Liver (tissue), 8 donors: ENCODE measurements at regions not wholly inside any gene's neighbourhood (a gene's known extent, or its start where the extent isn't known, plus 50 kb on each side); places are given as distances from the start of the nearest gene placed in this dataset.

Source experiments
- DNase-seq: peaks from one replicate; pipeline ENCODE4 v3.0.0-alpha.2; 2017; ENCODE audit warnings: low spot score
- H3K27ac ChIP-seq, 2 donors: one replicate each; pipeline ENCODE4 v1.7.0; 2013; ENCODE audit warnings: inconsistent platforms in 2 of 2, low read length in 2 of 2, control low read depth in 1 of 2, low read depth in 1 of 2, mild to moderate bottlenecking in 1 of 2
- H3K27me3 ChIP-seq, 4 donors: one replicate each; pipeline versions ENCODE4 v1.6.1 to v1.7.0; 2013; ENCODE audit warnings: low read length in 3 of 4, inconsistent platforms in 1 of 4, mild to moderate bottlenecking in 1 of 4, moderate library complexity in 1 of 4; ENCODE audit not compliant: control insufficient read depth in 4 of 4, insufficient read depth in 4 of 4
- H3K36me3 ChIP-seq, 4 donors: one replicate each; pipeline versions ENCODE4 v1.6.1 to v1.7.0; 2013; ENCODE audit warnings: low read length in 3 of 4, mild to moderate bottlenecking in 3 of 4, low read depth in 1 of 4, moderate library complexity in 1 of 4; ENCODE audit not compliant: control insufficient read depth in 4 of 4, insufficient read depth in 3 of 4
- H3K4me1 ChIP-seq, 4 donors: one replicate each; pipeline versions ENCODE4 v1.6.1 to v1.7.0; 2013; ENCODE audit warnings: low read length in 3 of 4, mild to moderate bottlenecking in 3 of 4, moderate library complexity in 1 of 4; ENCODE audit not compliant: control insufficient read depth in 4 of 4, insufficient read depth in 4 of 4
- H3K4me3 ChIP-seq, 3 donors: one replicate each; pipeline versions ENCODE4 v1.6.1 to v1.7.0; 2013; ENCODE audit warnings: low read length in 3 of 3, control low read depth in 1 of 3, low read depth in 1 of 3, mild to moderate bottlenecking in 1 of 3
- H3K9ac ChIP-seq, 2 donors: one replicate each; pipeline ENCODE4 v1.7.0; 2013; ENCODE audit warnings: low read length in 2 of 2, mild to moderate bottlenecking in 2 of 2, moderate library complexity in 2 of 2, control low read depth in 1 of 2, low read depth in 1 of 2
- H3K9me3 ChIP-seq, 4 donors: one replicate each; pipeline versions ENCODE4 v1.6.1 to v1.7.0; 2013; ENCODE audit warnings: low read length in 3 of 4; ENCODE audit not compliant: control insufficient read depth in 4 of 4
- ATF3 ChIP-seq: IDR thresholded peaks from 2 replicates; pipeline ENCODE4 v1.6.1; 2016; ENCODE audit warnings: antibody characterized with exemption
- CTCF ChIP-seq: fragments of 150-350 bp; IDR thresholded peaks from 2 replicates; pipeline ENCODE4 v1.5.1; 2017; ENCODE audit warnings: improper control_type of control experiment, low read depth, low read length; ENCODE audit not compliant: missing input control
- EGR1 ChIP-seq, 2 donors: IDR thresholded peaks; 2 replicates each; pipeline ENCODE4 v1.6.1; 2016 to 2018; ENCODE audit warnings: antibody characterized with exemption in 2 of 2, low read depth in 2 of 2
- FOXA1 ChIP-seq: IDR thresholded peaks from 2 replicates; pipeline ENCODE4 v1.6.1; 2016; ENCODE audit warnings: antibody characterized with exemption
- FOXA2 ChIP-seq: IDR thresholded peaks from 2 replicates; pipeline ENCODE4 v1.6.1; 2016; ENCODE audit warnings: antibody characterized with exemption
- GABPA ChIP-seq, 2 donors: IDR thresholded peaks in 1 of 2; conservative IDR thresholded peaks in 1 of 2; 2 replicates each; pipeline ENCODE4 v1.6.1; 2016; ENCODE audit warnings: antibody characterized with exemption in 2 of 2, mild to moderate bottlenecking in 1 of 2, moderate library complexity in 1 of 2
- HNF4A ChIP-seq, 2 donors: conservative IDR thresholded peaks; 2 replicates each; pipeline ENCODE4 v1.6.1; 2016; ENCODE audit warnings: antibody characterized with exemption in 2 of 2, mild to moderate bottlenecking in 2 of 2
- HNF4G ChIP-seq: IDR thresholded peaks from 2 replicates; pipeline ENCODE4 v1.6.1; 2016; ENCODE audit warnings: antibody characterized with exemption
- JUND ChIP-seq, 2 donors: IDR thresholded peaks; 2 replicates each; pipeline ENCODE4 v1.6.1; 2016; ENCODE audit warnings: antibody characterized with exemption in 2 of 2
- MAX ChIP-seq: IDR thresholded peaks from 2 replicates; pipeline ENCODE4 v1.6.1; 2016; ENCODE audit warnings: antibody characterized with exemption
- NR2F2 ChIP-seq: IDR thresholded peaks from 2 replicates; pipeline ENCODE4 v1.6.1; 2016; ENCODE audit warnings: antibody characterized with exemption
- RAD21 ChIP-seq, 2 donors: IDR thresholded peaks; 2 replicates each; pipeline ENCODE4 v1.6.1; 2016; ENCODE audit warnings: antibody characterized with exemption in 2 of 2, mild to moderate bottlenecking in 2 of 2
- RXRA ChIP-seq, 2 donors: IDR thresholded peaks; 2 replicates each; pipeline ENCODE4 v1.6.1; 2017 to 2018; ENCODE audit warnings: antibody characterized with exemption in 2 of 2, mild to moderate bottlenecking in 1 of 2
- SP1 ChIP-seq: IDR thresholded peaks from 2 replicates; pipeline ENCODE4 v1.6.1; 2018; ENCODE audit warnings: antibody characterized with exemption, mild to moderate bottlenecking
- TAF1 ChIP-seq: conservative IDR thresholded peaks from 2 replicates; pipeline ENCODE4 v1.6.1; 2016; ENCODE audit warnings: antibody characterized with exemption, mild to moderate bottlenecking
- YY1 ChIP-seq: IDR thresholded peaks from 2 replicates; pipeline ENCODE4 v1.6.1; 2016; ENCODE audit warnings: antibody characterized with exemption, mild to moderate bottlenecking
- WGBS: extraction: QIAGEN DNeasy Blood & Tissue Kit; methylation state at CpG from one replicate; pipeline ENCODE4 v1.1.7; 2013; 5-methylcytosine and 5-hydroxymethylcytosine counted together
- TF ChIP-seq, protein P1 (sequence below): IDR thresholded peaks from 2 replicates; pipeline ENCODE4 v1.6.1; 2016; ENCODE audit warnings: antibody characterized with exemption
- TF ChIP-seq, protein P2 (sequence below): IDR thresholded peaks from 2 replicates; pipeline ENCODE4 v1.6.1; 2016; ENCODE audit warnings: antibody characterized with exemption, mild to moderate bottlenecking
- donor health status: healthy.
- donor health status: healthy.
- donor health status: healthy.
- donor health status: healthy.
- donor health status: healthy.

DNA sequence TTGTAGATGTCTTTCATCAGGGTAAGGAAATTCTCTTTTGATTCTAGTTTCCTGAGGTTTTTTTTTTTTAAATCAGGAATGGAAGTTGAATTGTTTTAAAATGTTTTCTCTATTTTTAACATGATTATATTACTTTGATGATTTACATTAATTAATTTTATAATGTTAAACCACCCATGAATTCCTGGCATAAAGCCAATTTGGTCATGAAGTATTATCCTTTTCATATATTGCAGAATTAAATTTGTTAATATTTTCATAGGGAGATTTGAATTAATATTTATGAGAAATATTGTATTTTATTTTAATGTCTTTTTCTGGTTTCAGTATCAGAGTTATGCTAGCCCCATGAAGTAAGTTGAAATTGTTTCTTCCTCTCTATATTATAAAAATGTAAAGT, 144.6 kb downstream of the MAIP1 start (continued):
- TF ChIP-seq, protein P1, sequence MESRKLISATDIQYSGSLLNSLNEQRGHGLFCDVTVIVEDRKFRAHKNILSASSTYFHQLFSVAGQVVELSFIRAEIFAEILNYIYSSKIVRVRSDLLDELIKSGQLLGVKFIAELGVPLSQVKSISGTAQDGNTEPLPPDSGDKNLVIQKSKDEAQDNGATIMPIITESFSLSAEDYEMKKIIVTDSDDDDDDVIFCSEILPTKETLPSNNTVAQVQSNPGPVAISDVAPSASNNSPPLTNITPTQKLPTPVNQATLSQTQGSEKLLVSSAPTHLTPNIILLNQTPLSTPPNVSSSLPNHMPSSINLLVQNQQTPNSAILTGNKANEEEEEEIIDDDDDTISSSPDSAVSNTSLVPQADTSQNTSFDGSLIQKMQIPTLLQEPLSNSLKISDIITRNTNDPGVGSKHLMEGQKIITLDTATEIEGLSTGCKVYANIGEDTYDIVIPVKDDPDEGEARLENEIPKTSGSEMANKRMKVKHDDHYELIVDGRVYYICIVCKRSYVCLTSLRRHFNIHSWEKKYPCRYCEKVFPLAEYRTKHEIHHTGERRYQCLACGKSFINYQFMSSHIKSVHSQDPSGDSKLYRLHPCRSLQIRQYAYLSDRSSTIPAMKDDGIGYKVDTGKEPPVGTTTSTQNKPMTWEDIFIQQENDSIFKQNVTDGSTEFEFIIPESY = no peak
- no peak for TF ChIP-seq HNF4A (conservative IDR thresholded peaks at IDR 0.05)
- TF ChIP-seq FOXA1 = no peak

DNA sequence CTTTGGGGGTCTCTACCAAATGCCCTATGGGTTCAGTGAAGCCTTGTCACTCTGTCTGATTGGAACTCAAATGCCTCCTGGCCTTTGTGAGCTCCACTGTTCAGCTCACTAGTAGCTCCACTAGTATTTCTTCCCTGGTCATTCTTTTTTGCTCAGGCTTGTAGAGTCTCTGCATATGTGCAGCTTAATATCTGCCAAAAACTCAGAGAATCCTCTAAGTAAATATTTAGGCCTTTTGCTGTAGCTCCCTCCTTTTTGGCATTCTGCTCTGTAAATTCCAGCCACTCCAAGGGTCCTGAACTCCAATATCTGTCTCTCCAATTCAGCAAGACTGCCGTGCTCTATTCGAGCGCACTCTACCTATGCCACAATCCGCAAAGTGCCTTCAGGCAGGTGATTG, 146.5 kb downstream of the MAIP1 start:
- Histone ChIP-seq H3K9ac (no peak overlapping the region), H3K27ac (no peak overlapping the region), H3K4me1 (peaks cover 0 to 5% (median 0%) of the 10 kb centered on the region in 4 donors), H3K36me3 (no peaks in the 10 kb centered on the region), H3K27me3 (no peaks in the 10 kb centered on the region), H3K9me3 (no peaks in the 10 kb centered on the region), H3K4me3 (no peak overlapping the region)
- DNase-seq = no peak
- TF ChIP-seq EGR1 (IDR thresholded peaks at IDR 0.05; ENCODE audit: low read depth in 2 of 2) (no peak), NR2F2 (peak; percentile 21), RAD21 (IDR thresholded peaks at IDR 0.05) (peak in 1 of 2 donors; percentile 13)
- 87% methylated on average over 4 of the region's 4 CpGs for WGBS

DNA sequence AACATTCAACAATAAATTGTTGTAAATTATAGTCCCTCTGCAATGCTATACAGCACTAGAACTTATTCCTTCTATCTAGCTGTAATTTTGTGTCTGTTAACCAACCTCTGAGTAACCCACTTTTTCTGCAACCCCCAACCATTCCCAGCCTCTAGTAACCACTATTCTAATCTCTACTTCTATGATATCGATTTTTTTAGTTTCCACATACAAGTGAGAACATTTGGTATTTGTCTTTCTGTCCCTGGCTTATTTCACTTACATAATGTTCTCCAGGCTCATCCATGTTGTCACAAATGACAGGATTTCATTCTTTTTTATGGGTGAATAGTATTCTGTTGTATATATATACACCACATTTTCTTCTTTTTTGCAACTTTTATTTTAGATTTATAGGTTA, 147.6 kb downstream of the MAIP1 start:
- Histone ChIP-seq H3K36me3 (no peaks in the 10 kb centered on the region), H3K27ac (no peak overlapping the region), H3K4me3 (no peak overlapping the region), H3K9ac (no peak overlapping the region), H3K9me3 (no peaks in the 10 kb centered on the region), H3K27me3 (no peaks in the 10 kb centered on the region), H3K4me1 (peaks cover 0 to 5% (median 0%) of the 10 kb centered on the region in 4 donors)
- TF ChIP-seq FOXA2 (peak; percentile 15), HNF4A (conservative IDR thresholded peaks at IDR 0.05) (peak in 1 of 2 donors; percentile 12), RXRA (IDR thresholded peaks at IDR 0.05) (peak in 1 of 2 donors; percentile 6), GABPA (IDR thresholded peaks at IDR 0.05 in 1 of 2, conservative IDR thresholded peaks at IDR 0.05 in 1 of 2) (no peak), SP1 (no peak), FOXA1 (no peak), EGR1 (IDR thresholded peaks at IDR 0.05; ENCODE audit: low read depth in 2 of 2) (no peak), YY1 (no peak), MAX (no peak), TAF1 (no peak), JUND (IDR thresholded peaks at IDR 0.05) (no peak), NR2F2 (no peak), RAD21 (IDR thresholded peaks at IDR 0.05) (peak in 1 of 2 donors; percentile 33), HNF4G (no peak), ATF3 (no peak), CTCF (no peak)
- TF ChIP-seq, protein P1 = no peak
- TF ChIP-seq, protein P2, sequence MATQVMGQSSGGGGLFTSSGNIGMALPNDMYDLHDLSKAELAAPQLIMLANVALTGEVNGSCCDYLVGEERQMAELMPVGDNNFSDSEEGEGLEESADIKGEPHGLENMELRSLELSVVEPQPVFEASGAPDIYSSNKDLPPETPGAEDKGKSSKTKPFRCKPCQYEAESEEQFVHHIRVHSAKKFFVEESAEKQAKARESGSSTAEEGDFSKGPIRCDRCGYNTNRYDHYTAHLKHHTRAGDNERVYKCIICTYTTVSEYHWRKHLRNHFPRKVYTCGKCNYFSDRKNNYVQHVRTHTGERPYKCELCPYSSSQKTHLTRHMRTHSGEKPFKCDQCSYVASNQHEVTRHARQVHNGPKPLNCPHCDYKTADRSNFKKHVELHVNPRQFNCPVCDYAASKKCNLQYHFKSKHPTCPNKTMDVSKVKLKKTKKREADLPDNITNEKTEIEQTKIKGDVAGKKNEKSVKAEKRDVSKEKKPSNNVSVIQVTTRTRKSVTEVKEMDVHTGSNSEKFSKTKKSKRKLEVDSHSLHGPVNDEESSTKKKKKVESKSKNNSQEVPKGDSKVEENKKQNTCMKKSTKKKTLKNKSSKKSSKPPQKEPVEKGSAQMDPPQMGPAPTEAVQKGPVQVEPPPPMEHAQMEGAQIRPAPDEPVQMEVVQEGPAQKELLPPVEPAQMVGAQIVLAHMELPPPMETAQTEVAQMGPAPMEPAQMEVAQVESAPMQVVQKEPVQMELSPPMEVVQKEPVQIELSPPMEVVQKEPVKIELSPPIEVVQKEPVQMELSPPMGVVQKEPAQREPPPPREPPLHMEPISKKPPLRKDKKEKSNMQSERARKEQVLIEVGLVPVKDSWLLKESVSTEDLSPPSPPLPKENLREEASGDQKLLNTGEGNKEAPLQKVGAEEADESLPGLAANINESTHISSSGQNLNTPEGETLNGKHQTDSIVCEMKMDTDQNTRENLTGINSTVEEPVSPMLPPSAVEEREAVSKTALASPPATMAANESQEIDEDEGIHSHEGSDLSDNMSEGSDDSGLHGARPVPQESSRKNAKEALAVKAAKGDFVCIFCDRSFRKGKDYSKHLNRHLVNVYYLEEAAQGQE = no peak
- 33% methylated on average over 1 of the region's 1 CpG for WGBS
- DNase-seq = no peak
